ENCODE measurements at regions not wholly inside any gene's neighbourhood (a gene's known extent, or its start where the extent isn't known, plus 50 kb on each side); places are given as distances from the start of the nearest gene placed in this dataset.
"Not testable (repeated sequence)": the region's sequence is repeated elsewhere in the genome, so short reads cannot be mapped to it uniquely, and the experiment has no call there.

DNA sequence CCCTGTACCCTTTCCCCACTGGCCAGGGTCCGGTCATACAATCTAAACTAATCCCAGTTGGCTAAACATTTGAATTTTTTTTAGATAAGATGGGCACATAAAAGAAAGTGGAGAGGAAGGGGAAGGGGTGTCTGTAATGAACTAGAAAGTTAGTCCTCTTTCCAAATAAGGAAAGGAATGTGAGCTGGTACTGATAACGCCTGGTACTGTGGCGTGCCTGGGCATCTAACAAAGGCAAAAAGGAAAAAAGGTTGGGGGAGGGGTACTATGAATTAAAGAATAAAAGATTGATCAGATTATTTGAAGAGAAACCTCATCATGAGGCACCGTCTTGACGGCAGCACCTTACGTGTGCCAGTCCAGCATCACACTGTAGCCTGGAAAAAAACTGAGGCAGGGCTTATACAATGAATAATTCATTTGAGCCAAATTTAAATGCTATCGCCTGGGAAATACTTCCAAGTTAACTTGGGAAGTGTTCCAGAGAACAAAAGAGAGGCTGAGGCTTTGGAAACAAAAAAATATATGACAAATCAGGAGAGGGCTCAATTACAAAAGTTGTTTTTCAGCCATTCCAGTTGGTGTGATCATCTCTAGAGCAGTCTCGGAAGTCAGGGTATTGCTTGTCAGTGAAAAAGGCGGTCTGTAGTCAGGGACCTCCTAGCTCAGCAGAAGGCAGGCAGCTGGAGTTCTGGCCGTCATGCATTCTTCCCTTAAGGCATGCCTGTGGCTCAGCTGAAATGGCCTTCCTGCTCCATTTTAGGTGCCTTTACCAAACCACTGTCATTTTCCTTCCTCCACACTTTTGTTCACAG, 103.9 kb upstream of the MTLN start:
- H4K20me1 ChIP-seq (ENCODE audit: insufficient read depth, low read length); intact Hi-C loops (cut with micrococcal nuclease); H3K4me1 Mint-ChIP-seq; DNase-seq; H3K4me3 Mint-ChIP-seq; H3K9ac ChIP-seq (ENCODE audit: insufficient read depth, low read length, poor library complexity, severe bottlenecking); H3K9me3 ChIP-seq (replicated peaks in 1 of 2; ENCODE audit: control insufficient read depth in 1 of 2, insufficient read depth in 1 of 2, low read length in 2 of 2); H3K27me3 ChIP-seq (ENCODE audit: control insufficient read depth in 2 of 2, insufficient read depth in 2 of 2, low read length in 2 of 2); H3K27ac ChIP-seq (ENCODE audit: low read depth in 1 of 2, low read length in 2 of 2); H3K4me2 ChIP-seq (replicated peaks; ENCODE audit: extremely low read depth, low read length, poor library complexity, severe bottlenecking); H3K79me2 ChIP-seq (ENCODE audit: insufficient read depth, low read length); H3K4me3 ChIP-seq (replicated peaks in 1 of 3; ENCODE audit: low read depth in 2 of 3, low read length in 3 of 3); H3K9me3 Mint-ChIP-seq; H2AFZ ChIP-seq (ENCODE audit: insufficient read depth, low read depth, low read length, poor library complexity, severe bottlenecking); H3K36me3 Mint-ChIP-seq; H3K36me3 ChIP-seq (replicated peaks in 1 of 2; ENCODE audit: control insufficient read depth in 1 of 2, insufficient read depth in 2 of 2, low read length in 2 of 2); H3K4me1 ChIP-seq (ENCODE audit: control insufficient read depth in 1 of 2, insufficient read depth in 2 of 2, low read length in 2 of 2); H3K27me3 Mint-ChIP-seq (ENCODE audit: low read depth in 3 of 3); H3K27ac Mint-ChIP-seq: not testable (repeated sequence)
- no CpG with 5 or more reads among the region's 10 CpGs for WGBS (ENCODE audit: insufficient coverage)

- DNase-seq; H3K36me3 ChIP-seq (replicated peaks in 1 of 2; ENCODE audit: control insufficient read depth in 1 of 2, insufficient read depth in 2 of 2, low read length in 2 of 2); H3K27ac Mint-ChIP-seq; H3K79me2 ChIP-seq (ENCODE audit: insufficient read depth, low read length); H3K27ac ChIP-seq (ENCODE audit: low read depth in 1 of 2, low read length in 2 of 2); H3K4me2 ChIP-seq (replicated peaks; ENCODE audit: extremely low read depth, low read length, poor library complexity, severe bottlenecking); H2AFZ ChIP-seq (ENCODE audit: insufficient read depth, low read depth, low read length, poor library complexity, severe bottlenecking); H3K4me3 ChIP-seq (replicated peaks in 1 of 3; ENCODE audit: low read depth in 2 of 3, low read length in 3 of 3); H3K4me1 ChIP-seq (ENCODE audit: control insufficient read depth in 1 of 2, insufficient read depth in 2 of 2, low read length in 2 of 2); H3K9ac ChIP-seq (ENCODE audit: insufficient read depth, low read length, poor library complexity, severe bottlenecking); H3K27me3 Mint-ChIP-seq (ENCODE audit: low read depth in 3 of 3); H3K27me3 ChIP-seq (ENCODE audit: control insufficient read depth in 2 of 2, insufficient read depth in 2 of 2, low read length in 2 of 2); intact Hi-C loops (cut with micrococcal nuclease); H3K4me3 Mint-ChIP-seq; H3K4me1 Mint-ChIP-seq; H3K36me3 Mint-ChIP-seq; H3K9me3 Mint-ChIP-seq; H3K9me3 ChIP-seq (replicated peaks in 1 of 2; ENCODE audit: control insufficient read depth in 1 of 2, insufficient read depth in 1 of 2, low read length in 2 of 2); H4K20me1 ChIP-seq (ENCODE audit: insufficient read depth, low read length): not testable (repeated sequence)
- WGBS (ENCODE audit: insufficient coverage): no CpG with 5 or more reads among the region's 9 CpGs
Measured at GRCh38 chr2:110315054-110315820, 102.9 kb upstream of the MTLN start.

DNA sequence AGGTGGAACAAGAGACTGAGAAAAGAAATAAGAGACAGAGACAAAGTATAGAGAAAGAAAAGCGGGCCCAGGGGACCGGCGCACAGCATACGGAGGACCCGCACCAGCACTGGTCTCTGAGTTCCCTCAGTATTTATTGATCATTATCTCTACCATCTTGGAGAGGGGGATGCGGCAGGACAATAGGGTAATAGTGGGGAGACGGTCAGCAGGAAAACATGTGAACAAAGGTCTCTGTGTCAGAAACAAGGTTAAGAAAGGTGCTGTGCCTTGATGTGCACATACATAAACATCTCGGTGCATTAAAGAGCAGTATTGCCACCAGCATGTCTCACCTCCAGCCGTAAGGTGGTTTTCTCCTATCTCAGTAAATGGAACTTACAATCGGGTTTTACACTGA, 102.1 kb upstream of the MTLN start:
- H3K9me3 ChIP-seq (replicated peaks in 1 of 2; ENCODE audit: control insufficient read depth in 1 of 2, insufficient read depth in 1 of 2, low read length in 2 of 2); H3K36me3 Mint-ChIP-seq; intact Hi-C loops (cut with micrococcal nuclease); H3K27me3 ChIP-seq (ENCODE audit: control insufficient read depth in 2 of 2, insufficient read depth in 2 of 2, low read length in 2 of 2); H3K4me1 Mint-ChIP-seq; H3K79me2 ChIP-seq (ENCODE audit: insufficient read depth, low read length); H3K4me3 ChIP-seq (replicated peaks in 1 of 3; ENCODE audit: low read depth in 2 of 3, low read length in 3 of 3); H3K27ac ChIP-seq (ENCODE audit: low read depth in 1 of 2, low read length in 2 of 2); H3K4me1 ChIP-seq (ENCODE audit: control insufficient read depth in 1 of 2, insufficient read depth in 2 of 2, low read length in 2 of 2); H3K27me3 Mint-ChIP-seq (ENCODE audit: low read depth in 3 of 3); H4K20me1 ChIP-seq (ENCODE audit: insufficient read depth, low read length); H3K9me3 Mint-ChIP-seq; H3K4me2 ChIP-seq (replicated peaks; ENCODE audit: extremely low read depth, low read length, poor library complexity, severe bottlenecking); DNase-seq; H3K36me3 ChIP-seq (replicated peaks in 1 of 2; ENCODE audit: control insufficient read depth in 1 of 2, insufficient read depth in 2 of 2, low read length in 2 of 2); H3K4me3 Mint-ChIP-seq; H3K9ac ChIP-seq (ENCODE audit: insufficient read depth, low read length, poor library complexity, severe bottlenecking); H3K27ac Mint-ChIP-seq; H2AFZ ChIP-seq (ENCODE audit: insufficient read depth, low read depth, low read length, poor library complexity, severe bottlenecking): not testable (repeated sequence)
- no CpG with 5 or more reads among the region's 10 CpGs for WGBS (ENCODE audit: insufficient coverage)

DNA sequence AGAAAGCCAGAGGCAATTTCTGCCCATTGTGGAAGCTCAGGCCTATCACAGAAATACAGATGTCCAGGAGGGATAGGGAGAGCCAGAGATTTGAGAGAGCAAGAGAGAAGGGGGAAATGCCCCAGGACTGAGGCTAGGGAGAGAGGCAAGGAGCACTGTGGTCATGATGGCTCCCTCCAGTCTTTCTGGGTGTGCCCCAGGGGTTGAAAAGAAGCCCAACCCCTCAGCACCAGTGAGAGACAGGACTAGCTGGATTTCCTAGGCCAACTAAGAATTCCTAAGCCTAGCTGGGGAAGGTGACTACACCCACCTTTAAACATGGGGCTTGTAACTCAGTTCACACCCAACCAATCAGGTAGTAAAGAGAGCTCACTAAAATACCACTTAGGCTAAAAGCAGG, 100.7 kb upstream of the MTLN start:
- H3K79me2 ChIP-seq (ENCODE audit: insufficient read depth, low read length); H3K27ac Mint-ChIP-seq; H3K4me3 Mint-ChIP-seq; H3K36me3 Mint-ChIP-seq; H3K9me3 ChIP-seq (replicated peaks in 1 of 2; ENCODE audit: control insufficient read depth in 1 of 2, insufficient read depth in 1 of 2, low read length in 2 of 2); H4K20me1 ChIP-seq (ENCODE audit: insufficient read depth, low read length); DNase-seq; H3K27ac ChIP-seq (ENCODE audit: low read depth in 1 of 2, low read length in 2 of 2); H3K4me1 Mint-ChIP-seq; H3K4me3 ChIP-seq (replicated peaks in 1 of 3; ENCODE audit: low read depth in 2 of 3, low read length in 3 of 3); H2AFZ ChIP-seq (ENCODE audit: insufficient read depth, low read depth, low read length, poor library complexity, severe bottlenecking); H3K27me3 ChIP-seq (ENCODE audit: control insufficient read depth in 2 of 2, insufficient read depth in 2 of 2, low read length in 2 of 2); H3K4me1 ChIP-seq (ENCODE audit: control insufficient read depth in 1 of 2, insufficient read depth in 2 of 2, low read length in 2 of 2); H3K36me3 ChIP-seq (replicated peaks in 1 of 2; ENCODE audit: control insufficient read depth in 1 of 2, insufficient read depth in 2 of 2, low read length in 2 of 2); H3K9me3 Mint-ChIP-seq; H3K4me2 ChIP-seq (replicated peaks; ENCODE audit: extremely low read depth, low read length, poor library complexity, severe bottlenecking); intact Hi-C loops (cut with micrococcal nuclease); H3K27me3 Mint-ChIP-seq (ENCODE audit: low read depth in 3 of 3); H3K9ac ChIP-seq (ENCODE audit: insufficient read depth, low read length, poor library complexity, severe bottlenecking): not testable (repeated sequence)

All from CD14-positive monocyte (primary cell).